ENCODE measurements at regions not wholly inside any gene's neighbourhood (a gene's known extent, or its start where the extent isn't known, plus 50 kb on each side); places are given as distances from the start of the nearest gene placed in this dataset.

DNA sequence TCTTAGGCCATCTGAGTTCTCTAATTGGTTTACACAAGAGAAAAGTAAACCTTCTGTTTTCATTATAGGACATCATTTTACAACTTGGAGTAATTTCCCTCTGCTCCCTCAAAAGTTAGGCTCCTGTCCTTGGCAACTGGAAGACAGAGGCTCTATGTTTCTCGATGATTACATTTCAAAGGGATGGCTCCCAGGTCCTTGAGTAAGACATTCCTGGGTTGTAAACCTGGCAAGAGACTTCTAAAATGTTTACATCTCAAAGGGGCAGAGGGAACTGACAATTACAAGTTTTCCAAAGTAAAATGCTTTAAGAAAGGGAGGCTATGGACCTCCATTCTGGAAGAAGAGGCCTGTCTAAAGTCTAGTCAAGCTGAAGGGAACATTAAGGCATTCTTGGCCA is 268.3 kb upstream of the REG3G start:
- TF ChIP-seq POLR2A (IDR thresholded peaks at IDR 0.05): no peak
- TF ChIP-seq, protein P1, sequence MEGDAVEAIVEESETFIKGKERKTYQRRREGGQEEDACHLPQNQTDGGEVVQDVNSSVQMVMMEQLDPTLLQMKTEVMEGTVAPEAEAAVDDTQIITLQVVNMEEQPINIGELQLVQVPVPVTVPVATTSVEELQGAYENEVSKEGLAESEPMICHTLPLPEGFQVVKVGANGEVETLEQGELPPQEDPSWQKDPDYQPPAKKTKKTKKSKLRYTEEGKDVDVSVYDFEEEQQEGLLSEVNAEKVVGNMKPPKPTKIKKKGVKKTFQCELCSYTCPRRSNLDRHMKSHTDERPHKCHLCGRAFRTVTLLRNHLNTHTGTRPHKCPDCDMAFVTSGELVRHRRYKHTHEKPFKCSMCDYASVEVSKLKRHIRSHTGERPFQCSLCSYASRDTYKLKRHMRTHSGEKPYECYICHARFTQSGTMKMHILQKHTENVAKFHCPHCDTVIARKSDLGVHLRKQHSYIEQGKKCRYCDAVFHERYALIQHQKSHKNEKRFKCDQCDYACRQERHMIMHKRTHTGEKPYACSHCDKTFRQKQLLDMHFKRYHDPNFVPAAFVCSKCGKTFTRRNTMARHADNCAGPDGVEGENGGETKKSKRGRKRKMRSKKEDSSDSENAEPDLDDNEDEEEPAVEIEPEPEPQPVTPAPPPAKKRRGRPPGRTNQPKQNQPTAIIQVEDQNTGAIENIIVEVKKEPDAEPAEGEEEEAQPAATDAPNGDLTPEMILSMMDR (IDR thresholded peaks at IDR 0.05): no peak
